ENCODE measurements at regions not wholly inside any gene's neighbourhood (a gene's known extent, or its start where the extent isn't known, plus 50 kb on each side); places are given as distances from the start of the nearest gene placed in this dataset.

DNA sequence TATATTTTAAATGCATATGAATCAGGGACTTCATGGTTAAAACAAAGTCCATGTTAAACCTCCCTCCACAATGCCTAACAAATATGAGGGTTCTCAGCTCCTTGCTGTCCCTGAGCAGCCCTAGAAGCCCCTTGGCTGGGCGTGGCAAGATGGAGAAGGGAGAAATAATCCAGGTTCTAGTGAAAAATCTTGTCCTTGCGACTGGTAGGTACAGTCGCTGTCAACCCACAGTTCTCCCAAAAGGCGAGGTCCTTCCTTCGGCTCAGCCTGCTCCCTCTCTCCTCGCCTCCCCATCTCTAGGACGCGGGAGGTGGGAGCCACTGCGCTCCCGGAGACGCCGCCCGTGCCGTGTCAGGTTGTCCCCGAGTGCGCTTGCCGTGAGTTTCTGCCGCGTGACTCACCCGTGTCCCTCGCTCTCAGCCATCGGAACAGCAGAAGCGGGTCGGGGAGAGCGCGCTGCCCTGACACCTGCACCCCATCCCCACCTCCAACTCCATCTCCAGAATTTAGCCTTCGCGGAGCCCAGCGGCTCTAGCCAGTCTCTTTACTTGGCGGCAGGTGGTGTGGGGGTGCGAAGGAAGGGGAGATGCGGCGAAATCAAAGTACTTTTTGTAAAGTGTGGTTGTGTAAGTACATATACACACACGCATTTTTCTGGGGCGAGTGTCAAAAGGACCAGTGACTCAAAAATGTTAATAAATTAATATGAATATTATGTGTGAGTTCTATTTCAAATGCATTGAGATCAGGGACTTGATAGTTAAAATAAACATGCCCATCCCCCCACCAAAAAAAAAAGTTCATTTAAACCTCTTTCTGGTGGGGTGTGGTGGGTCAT is 65.1 kb upstream of the TMEM17 start:
- TF ChIP-seq, protein P1, sequence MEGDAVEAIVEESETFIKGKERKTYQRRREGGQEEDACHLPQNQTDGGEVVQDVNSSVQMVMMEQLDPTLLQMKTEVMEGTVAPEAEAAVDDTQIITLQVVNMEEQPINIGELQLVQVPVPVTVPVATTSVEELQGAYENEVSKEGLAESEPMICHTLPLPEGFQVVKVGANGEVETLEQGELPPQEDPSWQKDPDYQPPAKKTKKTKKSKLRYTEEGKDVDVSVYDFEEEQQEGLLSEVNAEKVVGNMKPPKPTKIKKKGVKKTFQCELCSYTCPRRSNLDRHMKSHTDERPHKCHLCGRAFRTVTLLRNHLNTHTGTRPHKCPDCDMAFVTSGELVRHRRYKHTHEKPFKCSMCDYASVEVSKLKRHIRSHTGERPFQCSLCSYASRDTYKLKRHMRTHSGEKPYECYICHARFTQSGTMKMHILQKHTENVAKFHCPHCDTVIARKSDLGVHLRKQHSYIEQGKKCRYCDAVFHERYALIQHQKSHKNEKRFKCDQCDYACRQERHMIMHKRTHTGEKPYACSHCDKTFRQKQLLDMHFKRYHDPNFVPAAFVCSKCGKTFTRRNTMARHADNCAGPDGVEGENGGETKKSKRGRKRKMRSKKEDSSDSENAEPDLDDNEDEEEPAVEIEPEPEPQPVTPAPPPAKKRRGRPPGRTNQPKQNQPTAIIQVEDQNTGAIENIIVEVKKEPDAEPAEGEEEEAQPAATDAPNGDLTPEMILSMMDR (IDR thresholded peaks at IDR 0.05), result no peak
- TF ChIP-seq POLR2A (IDR thresholded peaks at IDR 0.05) (no peak), POLR2AphosphoS5 (IDR thresholded peaks at IDR 0.05) (no peak), EP300 (IDR thresholded peaks at IDR 0.05; ENCODE audit: low read depth) (no peak)

Measured in transverse colon (tissue), 4 donors.